ENCODE measurements at regions not wholly inside any gene's neighbourhood (a gene's known extent, or its start where the extent isn't known, plus 50 kb on each side); places are given as distances from the start of the nearest gene placed in this dataset.
A peak's percentile ranks its signal among the peaks of the same experiment; 100 is the strongest.

- no peak for DNase-seq
Observed at GRCh38 chr2:57850415-57851130, 196.0 kb upstream of the VRK2 start.

DNA sequence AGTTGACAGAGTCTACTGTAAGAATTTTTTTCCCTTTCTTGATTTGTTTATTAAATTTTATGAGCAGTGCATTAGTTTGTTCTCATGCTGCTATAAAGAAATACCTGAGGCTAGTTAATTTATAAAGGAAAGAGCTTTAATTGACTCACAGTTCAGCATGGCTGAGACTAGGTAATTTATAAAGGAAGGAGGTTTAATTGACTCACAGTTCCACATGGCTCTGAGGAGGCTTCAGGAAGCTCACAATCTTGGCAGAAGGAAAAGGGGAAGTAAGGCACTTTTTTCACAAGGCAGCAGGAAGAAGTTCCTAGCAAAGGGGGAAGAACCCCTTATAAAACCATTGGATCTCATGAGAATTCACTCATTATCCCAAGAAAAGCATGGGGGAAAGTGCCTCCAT is 191.4 kb upstream of the VRK2 start:
- no peak for DNase-seq

DNA sequence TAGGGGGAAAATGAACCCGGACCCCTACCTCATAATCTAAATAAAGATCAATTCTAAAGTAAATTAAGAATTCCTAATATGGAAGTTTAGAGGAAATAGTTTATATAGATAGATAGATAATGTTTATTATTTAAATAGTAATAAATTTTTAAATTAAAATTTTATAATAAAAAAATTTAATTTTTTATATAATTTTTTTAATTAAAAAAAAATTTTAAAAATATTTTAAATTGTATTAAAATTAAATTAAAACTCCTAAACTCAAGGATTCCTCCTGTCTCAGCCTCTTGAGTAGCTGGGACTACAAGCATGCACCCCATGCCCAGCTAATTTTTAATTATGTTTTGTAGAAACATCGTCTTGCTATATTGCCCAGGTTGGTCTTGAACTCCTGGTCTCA is 186.9 kb upstream of the VRK2 start:
- DNase-seq: no peak

DNA sequence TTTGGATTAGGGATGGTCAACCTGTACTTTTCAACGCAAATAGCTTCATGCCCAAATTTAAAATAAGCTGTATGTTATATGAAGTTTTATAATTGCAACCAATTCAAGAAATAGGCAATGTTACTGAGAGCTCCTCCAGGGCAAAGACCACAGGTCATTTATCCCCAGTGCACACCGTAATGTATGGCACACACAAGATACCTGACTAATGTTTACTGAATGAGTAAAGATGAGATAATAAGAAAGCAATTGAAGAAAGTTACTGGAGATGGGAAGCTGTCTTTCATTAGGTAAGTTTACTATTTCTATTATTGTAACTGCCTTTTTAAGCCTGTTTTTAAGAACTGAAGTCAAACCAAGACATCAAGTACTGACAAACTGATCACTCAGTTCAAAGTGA is 184.5 kb upstream of the VRK2 start:
- DNase-seq: no peak

DNA sequence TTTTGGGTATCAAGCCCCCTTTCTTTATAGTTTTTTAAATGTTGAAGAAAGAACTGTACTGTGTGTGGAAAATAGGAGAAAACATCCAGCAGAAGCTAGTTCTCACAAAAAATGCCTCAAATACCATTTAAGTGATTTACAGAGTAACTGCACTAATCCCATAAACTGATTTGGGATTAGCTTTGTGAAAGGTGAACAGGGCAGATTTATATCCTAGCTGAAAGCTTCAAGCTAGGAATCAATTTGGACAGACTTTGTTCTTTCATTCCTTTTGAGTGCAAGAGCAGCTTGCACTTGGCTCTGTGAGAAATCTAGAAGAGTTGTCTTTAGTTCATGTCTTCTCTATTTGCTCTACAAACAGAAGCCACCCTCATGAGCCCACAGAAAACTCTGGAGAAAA is 183.9 kb upstream of the VRK2 start:
- DNase-seq: no peak

DNA sequence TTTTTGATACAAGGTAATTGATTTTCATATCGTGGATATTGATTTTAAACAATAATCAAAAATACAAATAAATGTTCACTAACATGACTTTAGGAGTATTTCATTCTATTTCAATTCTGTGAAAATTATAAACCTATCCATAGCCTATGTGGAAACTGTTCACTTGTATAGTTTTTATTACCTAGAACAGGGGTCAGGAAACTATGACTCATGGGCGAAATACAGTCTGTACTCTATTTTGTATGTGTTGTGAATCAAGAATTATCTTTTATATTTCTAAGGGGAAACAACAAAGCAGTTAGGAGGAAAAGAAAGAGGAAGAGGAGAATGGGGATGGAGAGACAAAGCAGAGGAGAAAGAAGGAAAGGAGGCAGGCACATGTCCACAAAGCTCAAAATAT is 181.7 kb upstream of the VRK2 start:
- DNase-seq: no peak

GRCh38 chr2:57867730-57868129 is 178.9 kb upstream of the VRK2 start:
- no peak for DNase-seq

- DNase-seq: no peak
Observed at GRCh38 chr2:57868619-57869139, 177.9 kb upstream of the VRK2 start.

DNA sequence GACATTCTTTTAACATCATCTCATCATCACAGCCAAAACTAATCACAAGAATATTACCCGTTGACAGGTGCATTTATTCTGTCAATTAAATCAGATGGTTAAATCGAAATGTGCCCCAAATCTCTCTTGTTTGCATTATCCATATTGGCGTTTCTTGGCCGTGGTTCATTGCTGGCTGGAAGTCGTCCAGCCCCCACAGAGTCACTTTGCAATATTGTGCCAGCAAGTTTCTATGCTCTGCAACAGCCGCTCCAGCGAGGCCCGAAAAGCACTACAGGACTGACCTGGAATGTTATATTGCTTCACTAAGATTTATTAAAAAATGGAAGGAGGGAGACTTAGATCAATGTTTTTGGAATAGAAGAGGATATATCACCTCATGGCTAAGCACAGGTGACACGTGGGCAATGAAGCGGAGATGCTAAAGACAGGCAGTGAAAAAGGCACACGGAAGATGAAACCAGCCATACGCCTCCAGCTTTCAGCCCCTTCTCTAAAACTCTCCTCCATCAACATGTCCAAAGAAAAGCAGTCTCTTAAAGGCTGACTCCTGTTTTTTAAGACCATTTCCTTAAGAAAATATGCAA is 176.8 kb upstream of the VRK2 start:
- no peak for DNase-seq

DNA sequence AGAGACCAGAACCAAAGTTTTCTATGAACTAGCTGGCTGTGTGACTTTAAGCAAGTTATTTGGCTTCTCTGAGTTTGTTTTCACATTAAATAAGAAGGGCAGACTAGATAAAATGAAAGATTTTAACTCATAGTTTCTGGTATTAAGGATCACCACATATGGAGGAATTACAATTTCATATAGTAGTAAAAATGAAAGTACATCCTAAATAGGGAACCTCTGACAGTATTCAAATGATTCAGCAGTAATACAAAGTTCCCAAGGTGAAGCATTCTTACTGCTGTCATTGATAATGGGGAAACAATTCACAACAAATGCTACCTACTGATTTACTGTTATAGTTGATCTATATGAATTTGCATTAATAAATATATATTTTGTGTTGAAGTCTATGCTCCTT is 170.3 kb upstream of the VRK2 start:
- DNase-seq: no peak

DNA sequence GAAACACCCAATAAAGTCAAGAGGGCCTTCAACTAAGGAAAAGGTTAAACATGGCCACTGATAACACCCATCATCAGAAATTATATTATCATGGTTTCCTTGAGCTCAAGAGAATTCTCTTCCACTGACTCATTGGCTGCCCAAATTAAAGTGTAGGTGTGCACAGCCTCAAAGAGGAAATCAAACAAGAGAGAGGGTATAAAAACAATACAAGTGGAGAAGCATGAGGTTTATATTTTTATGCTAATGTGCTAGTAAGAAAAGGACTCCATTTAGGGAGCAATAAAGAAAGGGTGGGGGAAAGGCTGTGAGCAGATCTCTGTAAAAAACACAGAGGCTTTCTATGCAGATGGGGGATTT is 168.8 kb upstream of the VRK2 start:
- DNase-seq: no peak

GRCh38 chr2:57878171-57878865 is 168.3 kb upstream of the VRK2 start:
- DNase-seq: peak; percentile 2

DNA sequence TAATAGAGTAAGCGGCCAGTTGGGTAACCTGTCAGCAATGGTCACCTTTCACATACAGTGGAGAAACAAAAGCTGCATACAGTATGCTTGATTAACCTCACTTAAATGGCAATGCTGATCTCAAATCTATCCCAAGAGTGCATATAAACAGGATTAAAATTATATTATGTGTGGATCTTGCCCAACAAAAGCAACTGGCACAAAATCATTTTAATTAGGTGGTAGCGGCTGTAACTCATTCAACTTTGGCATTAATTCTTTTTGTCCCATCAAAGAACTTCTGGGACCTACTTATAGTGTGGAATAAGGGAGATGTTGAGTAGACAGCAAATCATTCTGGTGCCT is 167.8 kb upstream of the VRK2 start:
- no peak for DNase-seq

DNA sequence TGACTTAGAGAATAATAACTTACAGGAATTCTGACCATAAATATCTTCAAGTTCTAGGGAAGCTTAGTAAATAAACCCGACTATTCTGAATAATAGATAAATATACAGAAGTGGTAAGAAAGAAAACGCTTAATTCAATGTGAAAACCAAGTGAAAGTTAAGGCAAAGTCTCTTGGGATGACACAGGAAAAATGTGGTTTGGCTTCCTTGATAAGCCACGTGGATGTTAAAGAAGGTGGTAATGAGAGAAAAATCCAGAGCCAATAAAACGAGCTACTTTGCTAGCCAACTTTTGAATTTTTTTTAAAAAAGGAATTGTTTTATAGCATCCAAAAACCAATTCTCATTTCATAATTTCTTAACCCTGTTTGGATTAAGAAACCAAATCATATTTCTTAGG is 166.2 kb upstream of the VRK2 start:
- no peak for DNase-seq

GRCh38 chr2:57880967-57881366 is 165.6 kb upstream of the VRK2 start:
- no peak for DNase-seq

DNA sequence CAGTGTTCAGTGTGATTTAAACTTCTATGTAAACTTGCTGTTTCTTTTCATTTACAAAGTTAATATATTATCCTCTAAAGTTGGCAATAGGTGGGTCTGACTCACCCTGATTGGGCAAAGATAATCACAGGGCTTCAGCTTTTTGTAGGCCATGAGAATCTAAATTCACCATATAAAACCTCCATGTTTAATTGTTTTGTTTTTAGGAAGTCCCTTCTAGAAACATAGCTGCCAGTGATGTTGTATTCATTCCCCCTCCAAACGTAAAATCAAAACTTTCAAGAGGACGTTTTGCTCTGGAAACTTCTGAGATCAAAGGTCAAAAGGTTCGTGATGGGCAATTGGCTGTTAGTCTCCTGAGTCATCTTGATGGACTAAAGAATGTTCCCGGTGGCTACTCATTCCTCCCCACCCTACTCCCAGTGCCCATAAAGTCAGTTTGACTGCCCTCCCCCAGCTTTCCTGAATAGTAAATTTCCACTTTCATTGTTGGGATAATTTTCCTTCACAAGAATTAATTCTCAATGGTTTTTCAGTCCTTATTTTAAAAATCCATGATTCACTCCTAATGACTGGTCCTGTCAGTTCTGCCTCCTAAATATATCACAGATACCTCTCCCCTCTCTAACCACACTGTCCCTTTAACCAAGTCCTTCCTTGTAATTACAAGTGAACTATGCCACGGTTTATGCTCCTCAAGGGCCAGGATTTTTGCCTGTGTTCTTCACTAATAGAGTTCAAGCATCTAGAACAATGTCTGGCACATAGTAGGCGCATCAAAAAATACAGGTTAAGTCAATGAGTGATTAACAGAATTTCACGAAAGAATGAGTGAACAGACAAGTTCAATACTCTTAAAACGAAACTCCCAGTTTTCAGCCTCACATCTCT is 164.4 kb upstream of the VRK2 start:
- no peak for DNase-seq

DNA sequence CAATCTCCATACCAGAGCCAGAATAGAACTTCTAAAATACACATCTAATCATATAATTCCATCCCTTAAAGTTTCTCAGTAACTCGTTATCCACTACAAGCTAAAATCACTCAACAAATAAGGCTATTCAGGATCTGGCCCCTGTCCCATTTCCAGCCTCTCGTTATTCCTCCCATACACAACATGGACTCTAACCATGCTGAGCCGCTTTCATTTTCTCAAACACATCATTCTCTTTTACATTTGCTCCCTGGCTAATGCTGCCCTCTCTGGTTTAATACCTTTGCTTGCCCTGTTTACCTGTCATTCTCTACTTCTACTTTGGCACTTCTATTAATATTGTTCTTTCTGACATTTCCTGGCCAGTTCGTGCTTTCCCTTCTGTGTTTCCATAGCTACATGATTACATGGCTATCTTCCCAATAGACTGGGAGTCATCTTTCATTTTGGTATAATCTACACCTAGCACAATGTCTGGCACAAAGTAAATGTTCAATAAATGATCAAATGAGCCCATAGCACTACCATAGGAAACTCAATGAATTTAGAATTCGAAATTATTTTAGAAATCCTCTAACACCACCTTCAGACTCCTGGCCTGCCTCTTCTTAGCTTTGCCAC is 163.6 kb upstream of the VRK2 start:
- DNase-seq: no peak

GRCh38 chr2:57884281-57884680 is 162.3 kb upstream of the VRK2 start:
- DNase-seq: no peak

DNA sequence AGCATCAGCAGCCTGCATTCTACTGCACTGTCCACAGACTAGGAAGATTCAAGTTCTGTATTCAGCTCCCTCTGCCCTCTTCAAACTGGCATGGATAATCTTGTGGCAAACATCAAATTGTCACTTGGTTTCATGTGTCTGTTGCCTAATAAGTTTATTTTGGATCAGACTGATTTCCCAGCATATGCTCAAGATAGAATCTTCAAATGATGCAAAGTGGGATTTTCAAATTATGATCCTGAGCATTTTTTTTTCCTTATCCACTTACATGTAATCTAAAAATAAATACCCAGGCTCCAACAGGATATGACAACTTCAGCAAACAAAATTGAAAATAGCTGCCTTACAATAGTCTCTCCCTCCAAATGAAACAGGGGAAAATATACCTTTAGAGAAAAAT is 160.9 kb upstream of the VRK2 start:
- DNase-seq: no peak

DNA sequence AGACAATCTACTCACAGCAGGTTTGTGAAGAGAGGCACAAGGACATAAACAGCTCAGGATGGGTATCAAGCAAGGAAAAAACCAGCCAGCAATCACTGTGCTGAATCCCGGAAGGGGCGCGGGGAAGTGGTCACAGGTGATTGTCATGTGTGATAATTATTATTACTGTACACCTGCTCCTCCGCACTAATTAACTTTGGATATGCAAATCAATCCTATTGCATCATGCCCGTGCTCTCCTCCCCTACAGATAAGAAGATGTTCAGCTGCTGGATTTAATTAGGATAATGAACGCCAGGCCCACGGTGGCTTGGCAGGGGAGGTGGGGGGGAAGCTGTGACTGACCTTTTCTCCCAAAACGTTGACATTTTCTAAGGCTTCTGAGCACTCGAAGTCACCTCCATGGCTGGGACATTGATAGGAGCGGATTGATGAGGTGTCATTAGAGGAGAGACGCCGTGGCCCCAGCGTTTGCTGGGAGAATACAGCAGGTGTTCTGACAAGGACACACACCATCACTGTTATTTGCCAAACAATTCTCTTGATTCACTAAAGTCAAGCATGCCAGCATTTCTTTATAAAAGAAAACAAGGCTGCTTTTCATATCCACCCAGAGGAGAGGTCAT is 160.3 kb upstream of the VRK2 start:
- DNase-seq: no peak

DNA sequence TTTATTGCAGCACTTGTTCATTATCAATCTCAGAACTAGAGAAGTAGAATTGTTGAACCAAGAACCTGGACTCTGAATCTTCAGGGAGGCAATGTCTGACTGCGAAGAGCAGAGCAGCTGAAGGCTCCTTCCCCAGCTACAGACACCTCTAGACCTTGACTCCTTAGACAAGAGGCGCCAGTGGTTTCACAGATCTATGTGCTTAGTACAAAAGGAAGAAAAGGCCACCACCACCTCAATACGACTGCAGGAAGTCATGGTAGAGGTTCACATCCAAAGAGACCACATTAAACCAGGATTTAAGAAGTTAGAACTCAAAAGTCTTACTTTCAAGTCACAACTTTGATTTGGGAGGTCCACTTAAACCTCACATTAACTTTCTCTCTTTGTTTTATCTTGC is 158.1 kb upstream of the VRK2 start:
- no peak for DNase-seq

GRCh38 chr2:57890464-57890863 is 156.1 kb upstream of the VRK2 start:
- DNase-seq: no peak
